ENCODE measurements at regions not wholly inside any gene's neighbourhood (a gene's known extent, or its start where the extent isn't known, plus 50 kb on each side); places are given as distances from the start of the nearest gene placed in this dataset.
A peak's percentile ranks its signal among the peaks of the same experiment; 100 is the strongest.

DNA sequence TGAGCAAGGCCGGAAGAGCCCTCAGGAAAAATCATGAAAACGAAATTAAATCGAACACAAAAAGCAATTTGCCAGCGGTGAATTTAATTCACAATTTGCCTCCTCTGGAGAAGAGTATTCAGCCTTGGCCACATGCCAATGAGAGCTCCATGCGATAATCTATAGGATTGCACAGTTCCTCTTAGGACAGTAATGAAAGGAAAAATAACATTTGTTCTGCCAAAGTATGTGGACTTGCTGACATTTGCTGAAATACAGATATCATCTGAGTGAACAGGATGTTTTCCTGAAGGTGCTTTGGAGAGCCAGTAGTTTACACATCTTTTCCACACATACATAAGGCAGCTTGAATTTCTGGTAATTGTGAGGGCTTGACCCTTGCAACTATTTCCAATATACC, 188.6 kb upstream of the PDZRN3 start:
- no peak overlapping the region for H3K9ac ChIP-seq (ENCODE audit: low read length)
- H2AFZ ChIP-seq (ENCODE audit: low read depth, low read length) = no peak overlapping the region
- no peaks in the 10 kb centered on the region for H3K9me3 ChIP-seq (ENCODE audit: low read length)
- no peaks in the 10 kb centered on the region for H3K9me2 ChIP-seq (ENCODE audit: insufficient read depth, low read length)
- no peaks in the 10 kb centered on the region for H3F3A ChIP-seq (ENCODE audit: insufficient read depth, low read length, poor library complexity, severe bottlenecking)
- H4K20me1 ChIP-seq (ENCODE audit: insufficient read depth) = no peaks in the 10 kb centered on the region
- no peaks in the 10 kb centered on the region for H3K79me2 ChIP-seq (replicated peaks; ENCODE audit: insufficient read depth, low read length)
- TF ChIP-seq, protein P1, sequence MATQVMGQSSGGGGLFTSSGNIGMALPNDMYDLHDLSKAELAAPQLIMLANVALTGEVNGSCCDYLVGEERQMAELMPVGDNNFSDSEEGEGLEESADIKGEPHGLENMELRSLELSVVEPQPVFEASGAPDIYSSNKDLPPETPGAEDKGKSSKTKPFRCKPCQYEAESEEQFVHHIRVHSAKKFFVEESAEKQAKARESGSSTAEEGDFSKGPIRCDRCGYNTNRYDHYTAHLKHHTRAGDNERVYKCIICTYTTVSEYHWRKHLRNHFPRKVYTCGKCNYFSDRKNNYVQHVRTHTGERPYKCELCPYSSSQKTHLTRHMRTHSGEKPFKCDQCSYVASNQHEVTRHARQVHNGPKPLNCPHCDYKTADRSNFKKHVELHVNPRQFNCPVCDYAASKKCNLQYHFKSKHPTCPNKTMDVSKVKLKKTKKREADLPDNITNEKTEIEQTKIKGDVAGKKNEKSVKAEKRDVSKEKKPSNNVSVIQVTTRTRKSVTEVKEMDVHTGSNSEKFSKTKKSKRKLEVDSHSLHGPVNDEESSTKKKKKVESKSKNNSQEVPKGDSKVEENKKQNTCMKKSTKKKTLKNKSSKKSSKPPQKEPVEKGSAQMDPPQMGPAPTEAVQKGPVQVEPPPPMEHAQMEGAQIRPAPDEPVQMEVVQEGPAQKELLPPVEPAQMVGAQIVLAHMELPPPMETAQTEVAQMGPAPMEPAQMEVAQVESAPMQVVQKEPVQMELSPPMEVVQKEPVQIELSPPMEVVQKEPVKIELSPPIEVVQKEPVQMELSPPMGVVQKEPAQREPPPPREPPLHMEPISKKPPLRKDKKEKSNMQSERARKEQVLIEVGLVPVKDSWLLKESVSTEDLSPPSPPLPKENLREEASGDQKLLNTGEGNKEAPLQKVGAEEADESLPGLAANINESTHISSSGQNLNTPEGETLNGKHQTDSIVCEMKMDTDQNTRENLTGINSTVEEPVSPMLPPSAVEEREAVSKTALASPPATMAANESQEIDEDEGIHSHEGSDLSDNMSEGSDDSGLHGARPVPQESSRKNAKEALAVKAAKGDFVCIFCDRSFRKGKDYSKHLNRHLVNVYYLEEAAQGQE (IDR thresholded peaks at IDR 0.05; ENCODE audit: borderline replicate concordance) = no peak
- TF ChIP-seq RAD21 (conservative IDR thresholded peaks at IDR 0.05) (no peak), MXI1 (conservative IDR thresholded peaks at IDR 0.05; ENCODE audit: poor library complexity, severe bottlenecking) (no peak)
- no peak overlapping the region for H3K4me3 ChIP-seq (ENCODE audit: low read length)
- H3K27ac ChIP-seq (ENCODE audit: low read length) = peak overlapping the region; percentile 60
- no peaks in the 10 kb centered on the region for H3K27me3 ChIP-seq (ENCODE audit: insufficient read depth, low read depth, low read length)
- H3K4me2 ChIP-seq (ENCODE audit: low read length) = no peak overlapping the region
- no peaks in the 10 kb centered on the region for H3K36me3 ChIP-seq (ENCODE audit: insufficient read depth, low read length)

DNA sequence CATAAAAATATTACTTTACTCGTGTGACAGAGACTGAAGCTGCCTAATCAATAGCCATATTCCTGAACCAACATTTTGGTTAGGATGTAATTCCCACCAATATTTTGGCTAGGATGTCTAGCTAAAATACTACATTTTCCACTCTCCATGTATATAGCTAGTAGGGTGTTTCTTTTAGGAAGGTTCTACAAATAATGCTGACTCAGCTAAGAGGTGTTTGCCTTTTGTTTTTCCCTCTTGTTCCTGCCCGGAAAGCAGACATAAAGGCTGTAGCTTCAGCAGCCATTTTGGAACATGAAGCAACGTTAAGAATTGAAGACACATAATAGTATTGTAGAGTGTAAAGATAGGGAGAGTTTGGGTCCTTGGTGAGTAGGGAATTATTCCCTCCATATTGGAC, 187.3 kb upstream of the PDZRN3 start:
- no peak for TF ChIP-seq TAF1 (IDR thresholded peaks at IDR 0.05; ENCODE audit: low read depth)
- TF ChIP-seq, protein P1 (IDR thresholded peaks at IDR 0.05; ENCODE audit: borderline replicate concordance) = no peak
- Histone ChIP-seq H3F3A (ENCODE audit: insufficient read depth, low read length, poor library complexity, severe bottlenecking) (no peaks in the 10 kb centered on the region), H3K9me3 (ENCODE audit: low read length) (no peaks in the 10 kb centered on the region), H3K27ac (ENCODE audit: low read length) (no peak overlapping the region), H2AFZ (ENCODE audit: low read depth, low read length) (no peak overlapping the region), H3K4me2 (ENCODE audit: low read length) (no peak overlapping the region), H3K79me2 (replicated peaks; ENCODE audit: insufficient read depth, low read length) (no peaks in the 10 kb centered on the region), H3K9ac (ENCODE audit: low read length) (no peak overlapping the region), H3K36me3 (ENCODE audit: insufficient read depth, low read length) (no peaks in the 10 kb centered on the region), H3K9me2 (ENCODE audit: insufficient read depth, low read length) (no peaks in the 10 kb centered on the region), H3K27me3 (ENCODE audit: insufficient read depth, low read depth, low read length) (no peaks in the 10 kb centered on the region), H4K20me1 (ENCODE audit: insufficient read depth) (no peaks in the 10 kb centered on the region), H3K4me3 (ENCODE audit: low read length) (no peak overlapping the region)

DNA sequence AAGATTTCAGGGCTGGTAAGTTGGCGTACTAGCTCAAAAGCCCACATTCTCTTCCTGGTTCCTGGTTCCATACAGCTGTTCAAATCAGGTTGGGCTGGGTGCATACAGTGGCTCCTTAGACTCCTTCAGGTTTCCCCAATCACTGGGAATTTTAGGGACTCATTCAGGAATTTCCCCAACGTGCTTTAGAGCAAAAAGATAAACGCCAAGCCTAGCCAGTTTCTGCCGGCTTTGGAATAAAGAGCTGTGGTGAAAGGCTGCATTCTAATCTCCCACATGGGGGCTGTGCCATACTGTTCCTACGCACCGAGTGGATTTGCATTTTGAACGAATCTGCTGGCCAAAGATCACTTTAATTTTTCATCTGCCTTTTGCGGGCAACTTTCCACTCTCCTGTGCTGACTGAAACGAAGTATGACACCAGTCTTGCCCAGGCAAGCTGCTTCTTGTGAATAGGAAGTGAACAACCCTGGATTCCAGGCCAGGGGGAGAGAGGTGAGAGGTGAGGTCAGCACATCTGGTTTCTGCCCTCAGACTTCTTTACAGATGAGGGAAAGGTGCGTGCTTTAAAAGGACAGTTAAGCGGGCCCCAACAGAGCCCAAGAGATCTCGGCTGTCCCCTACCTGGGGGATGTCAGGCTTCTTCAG, 184.2 kb upstream of the PDZRN3 start:
- Histone ChIP-seq H4K20me1 (ENCODE audit: insufficient read depth) (no peaks in the 10 kb centered on the region), H3K9me2 (ENCODE audit: insufficient read depth, low read length) (no peaks in the 10 kb centered on the region), H3K36me3 (ENCODE audit: insufficient read depth, low read length) (no peaks in the 10 kb centered on the region), H3K4me2 (ENCODE audit: low read length) (no peak overlapping the region), H3K27ac (ENCODE audit: low read length) (no peak overlapping the region), H2AFZ (ENCODE audit: low read depth, low read length) (no peak overlapping the region), H3K9me3 (ENCODE audit: low read length) (no peaks in the 10 kb centered on the region), H3K4me3 (ENCODE audit: low read length) (no peak overlapping the region), H3F3A (ENCODE audit: insufficient read depth, low read length, poor library complexity, severe bottlenecking) (no peaks in the 10 kb centered on the region), H3K9ac (ENCODE audit: low read length) (no peak overlapping the region), H3K27me3 (ENCODE audit: insufficient read depth, low read depth, low read length) (no peaks in the 10 kb centered on the region), H3K79me2 (replicated peaks; ENCODE audit: insufficient read depth, low read length) (no peaks in the 10 kb centered on the region)
- TF ChIP-seq RAD21 (conservative IDR thresholded peaks at IDR 0.05) = no peak
